ENCODE measurements at regions not wholly inside any gene's neighbourhood (a gene's known extent, or its start where the extent isn't known, plus 50 kb on each side); places are given as distances from the start of the nearest gene placed in this dataset.

GRCh38 chr20:19022118-19022575 lies 190.3 kb upstream of the SLC24A3 start:
- H3K27ac ChIP-seq (ENCODE audit: low read depth, low read length): no peak overlapping the region

GRCh38 chr20:19022791-19023448 lies 189.5 kb upstream of the SLC24A3 start:
- H3K9me3 ChIP-seq (ENCODE audit: control insufficient read depth in 5 of 5, low read length in 5 of 5): peaks cover 0 to 7% (median 6%) of the 10 kb centered on the region in 5 donors
- H3K9ac ChIP-seq (ENCODE audit: low read length in 5 of 5): no peak overlapping the region
- peaks cover 0 to 5% (median 0%) of the 10 kb centered on the region in 5 donors for H3K27me3 ChIP-seq (ENCODE audit: control insufficient read depth in 5 of 5, insufficient read depth in 4 of 5, low read length in 5 of 5)
- no peak overlapping the region for H3K27ac ChIP-seq (ENCODE audit: low read depth, low read length)
- no peak overlapping the region for H3K4me3 ChIP-seq (ENCODE audit: low read depth in 1 of 5, low read length in 5 of 5)
- H3K36me3 ChIP-seq (ENCODE audit: control insufficient read depth in 5 of 5, insufficient read depth in 5 of 5, low read length in 5 of 5): no peaks in the 10 kb centered on the region
- peaks cover 0 to 4% (median 0%) of the 10 kb centered on the region in 5 donors for H3K4me1 ChIP-seq (ENCODE audit: control insufficient read depth in 5 of 5, insufficient read depth in 5 of 5, low read length in 5 of 5)

More at GRCh38 chr20:19022118-19022575, 190.3 kb upstream of the SLC24A3 start:
- peaks cover 0 to 4% (median 0%) of the 10 kb centered on the region in 5 donors for H3K4me1 ChIP-seq (ENCODE audit: control insufficient read depth in 5 of 5, insufficient read depth in 5 of 5, low read length in 5 of 5)
- no peaks in the 10 kb centered on the region for H3K36me3 ChIP-seq (ENCODE audit: control insufficient read depth in 5 of 5, insufficient read depth in 5 of 5, low read length in 5 of 5)
- H3K9me3 ChIP-seq (ENCODE audit: control insufficient read depth in 5 of 5, low read length in 5 of 5): peaks cover 0 to 7% (median 6%) of the 10 kb centered on the region in 5 donors
- no peak overlapping the region for H3K9ac ChIP-seq (ENCODE audit: low read length in 5 of 5)
- H3K4me3 ChIP-seq (ENCODE audit: low read depth in 1 of 5, low read length in 5 of 5): no peak overlapping the region
- peaks cover 0 to 3% (median 0%) of the 10 kb centered on the region in 5 donors for H3K27me3 ChIP-seq (ENCODE audit: control insufficient read depth in 5 of 5, insufficient read depth in 4 of 5, low read length in 5 of 5)

- Histone ChIP-seq H3K9ac (ENCODE audit: low read length in 5 of 5) (no peak overlapping the region), H3K9me3 (ENCODE audit: control insufficient read depth in 5 of 5, low read length in 5 of 5) (peaks cover 0 to 7% (median 6%) of the 10 kb centered on the region in 5 donors), H3K4me3 (ENCODE audit: low read depth in 1 of 5, low read length in 5 of 5) (no peak overlapping the region), H3K27ac (ENCODE audit: low read depth, low read length) (no peak overlapping the region), H3K4me1 (ENCODE audit: control insufficient read depth in 5 of 5, insufficient read depth in 5 of 5, low read length in 5 of 5) (peaks cover 0 to 4% (median 0%) of the 10 kb centered on the region in 5 donors), H3K36me3 (ENCODE audit: control insufficient read depth in 5 of 5, insufficient read depth in 5 of 5, low read length in 5 of 5) (no peaks in the 10 kb centered on the region), H3K27me3 (ENCODE audit: control insufficient read depth in 5 of 5, insufficient read depth in 4 of 5, low read length in 5 of 5) (peaks cover 0 to 5% (median 0%) of the 10 kb centered on the region in 5 donors)
These were observed 188.0 kb upstream of the SLC24A3 start for GRCh38 chr20:19024296-19025035.

- Histone ChIP-seq H3K27ac (ENCODE audit: low read depth, low read length) (no peak overlapping the region), H3K36me3 (ENCODE audit: control insufficient read depth in 5 of 5, insufficient read depth in 5 of 5, low read length in 5 of 5) (no peaks in the 10 kb centered on the region)
These were observed 186.9 kb upstream of the SLC24A3 start for GRCh38 chr20:19025430-19026120.

GRCh38 chr20:19026121-19026878 lies 186.1 kb upstream of the SLC24A3 start:
- peaks cover 0 to 4% (median 0%) of the 10 kb centered on the region in 5 donors for H3K4me1 ChIP-seq (ENCODE audit: control insufficient read depth in 5 of 5, insufficient read depth in 5 of 5, low read length in 5 of 5)
- peaks cover 0 to 5% (median 0%) of the 10 kb centered on the region in 5 donors for H3K27me3 ChIP-seq (ENCODE audit: control insufficient read depth in 5 of 5, insufficient read depth in 4 of 5, low read length in 5 of 5)
- H3K36me3 ChIP-seq (ENCODE audit: control insufficient read depth in 5 of 5, insufficient read depth in 5 of 5, low read length in 5 of 5): no peaks in the 10 kb centered on the region
- H3K4me3 ChIP-seq (ENCODE audit: low read depth in 1 of 5, low read length in 5 of 5): no peak overlapping the region
- H3K9ac ChIP-seq (ENCODE audit: low read length in 5 of 5): no peak overlapping the region
- peaks cover 0 to 3% (median 2%) of the 10 kb centered on the region in 5 donors for H3K9me3 ChIP-seq (ENCODE audit: control insufficient read depth in 5 of 5, low read length in 5 of 5)
- H3K27ac ChIP-seq (ENCODE audit: low read depth, low read length): no peak overlapping the region

More at GRCh38 chr20:19025430-19026120, 186.9 kb upstream of the SLC24A3 start:
- H3K4me3 ChIP-seq (ENCODE audit: low read depth in 1 of 5, low read length in 5 of 5): no peak overlapping the region
- peaks cover 0 to 5% (median 0%) of the 10 kb centered on the region in 5 donors for H3K27me3 ChIP-seq (ENCODE audit: control insufficient read depth in 5 of 5, insufficient read depth in 4 of 5, low read length in 5 of 5)
- peaks cover 0 to 4% (median 0%) of the 10 kb centered on the region in 5 donors for H3K4me1 ChIP-seq (ENCODE audit: control insufficient read depth in 5 of 5, insufficient read depth in 5 of 5, low read length in 5 of 5)
- H3K9ac ChIP-seq (ENCODE audit: low read length in 5 of 5): no peak overlapping the region
- H3K9me3 ChIP-seq (ENCODE audit: control insufficient read depth in 5 of 5, low read length in 5 of 5): peaks cover 0 to 7% (median 6%) of the 10 kb centered on the region in 5 donors

GRCh38 chr20:19026901-19027644 lies 185.4 kb upstream of the SLC24A3 start:
- Histone ChIP-seq H3K27me3 (ENCODE audit: control insufficient read depth in 5 of 5, insufficient read depth in 4 of 5, low read length in 5 of 5) (peaks cover 0 to 5% (median 0%) of the 10 kb centered on the region in 5 donors), H3K27ac (ENCODE audit: low read depth, low read length) (no peak overlapping the region), H3K36me3 (ENCODE audit: control insufficient read depth in 5 of 5, insufficient read depth in 5 of 5, low read length in 5 of 5) (no peaks in the 10 kb centered on the region)

GRCh38 chr20:19027971-19028370 lies 184.5 kb upstream of the SLC24A3 start:
- Histone ChIP-seq H3K27me3 (ENCODE audit: control insufficient read depth in 5 of 5, insufficient read depth in 4 of 5, low read length in 5 of 5) (peaks cover 0 to 5% (median 0%) of the 10 kb centered on the region in 5 donors), H3K36me3 (ENCODE audit: control insufficient read depth in 5 of 5, insufficient read depth in 5 of 5, low read length in 5 of 5) (no peaks in the 10 kb centered on the region), H3K4me3 (ENCODE audit: low read depth in 1 of 5, low read length in 5 of 5) (no peak overlapping the region), H3K27ac (ENCODE audit: low read depth, low read length) (no peak overlapping the region), H3K9me3 (ENCODE audit: control insufficient read depth in 5 of 5, low read length in 5 of 5) (no peaks in the 10 kb centered on the region), H3K4me1 (ENCODE audit: control insufficient read depth in 5 of 5, insufficient read depth in 5 of 5, low read length in 5 of 5) (peaks cover 0 to 4% (median 0%) of the 10 kb centered on the region in 5 donors), H3K9ac (ENCODE audit: low read length in 5 of 5) (no peak overlapping the region)

More at GRCh38 chr20:19026901-19027644, 185.4 kb upstream of the SLC24A3 start:
- Histone ChIP-seq H3K4me3 (ENCODE audit: low read depth in 1 of 5, low read length in 5 of 5) (no peak overlapping the region), H3K4me1 (ENCODE audit: control insufficient read depth in 5 of 5, insufficient read depth in 5 of 5, low read length in 5 of 5) (peaks cover 0 to 4% (median 0%) of the 10 kb centered on the region in 5 donors), H3K9me3 (ENCODE audit: control insufficient read depth in 5 of 5, low read length in 5 of 5) (no peaks in the 10 kb centered on the region), H3K9ac (ENCODE audit: low read length in 5 of 5) (no peak overlapping the region)

GRCh38 chr20:19041787-19042186 lies 170.7 kb upstream of the SLC24A3 start:
- Histone ChIP-seq H3K4me1 (ENCODE audit: control insufficient read depth in 5 of 5, insufficient read depth in 5 of 5, low read length in 5 of 5) (peaks cover 0 to 11% (median 0%) of the 10 kb centered on the region in 5 donors), H3K36me3 (ENCODE audit: control insufficient read depth in 5 of 5, insufficient read depth in 5 of 5, low read length in 5 of 5) (no peaks in the 10 kb centered on the region), H3K9ac (ENCODE audit: low read length in 5 of 5) (no peak overlapping the region), H3K9me3 (ENCODE audit: control insufficient read depth in 5 of 5, low read length in 5 of 5) (no peaks in the 10 kb centered on the region), H3K27ac (ENCODE audit: low read depth, low read length) (no peak overlapping the region), H3K4me3 (ENCODE audit: low read depth in 1 of 5, low read length in 5 of 5) (no peak overlapping the region), H3K27me3 (ENCODE audit: control insufficient read depth in 5 of 5, insufficient read depth in 4 of 5, low read length in 5 of 5) (no peaks in the 10 kb centered on the region)

GRCh38 chr20:19045371-19045770 lies 167.1 kb upstream of the SLC24A3 start:
- peaks cover 0 to 31% (median 7%) of the 10 kb centered on the region in 5 donors for H3K4me1 ChIP-seq (ENCODE audit: control insufficient read depth in 5 of 5, insufficient read depth in 5 of 5, low read length in 5 of 5)

More at GRCh38 chr20:19045371-19045770, 167.1 kb upstream of the SLC24A3 start:
- Histone ChIP-seq H3K27me3 (ENCODE audit: control insufficient read depth in 5 of 5, insufficient read depth in 4 of 5, low read length in 5 of 5) (no peaks in the 10 kb centered on the region), H3K9ac (ENCODE audit: low read length in 5 of 5) (no peak overlapping the region), H3K27ac (ENCODE audit: low read depth, low read length) (no peak overlapping the region), H3K4me3 (ENCODE audit: low read depth in 1 of 5, low read length in 5 of 5) (no peak overlapping the region), H3K9me3 (ENCODE audit: control insufficient read depth in 5 of 5, low read length in 5 of 5) (no peaks in the 10 kb centered on the region), H3K36me3 (ENCODE audit: control insufficient read depth in 5 of 5, insufficient read depth in 5 of 5, low read length in 5 of 5) (no peaks in the 10 kb centered on the region)
